Myocyte (in vitro differentiated cells): ENCODE measurements at regions not wholly inside any gene's neighbourhood (a gene's known extent, or its start where the extent isn't known, plus 50 kb on each side); places are given as distances from the start of the nearest gene placed in this dataset.
"Not testable (repeated sequence)": the region's sequence is repeated elsewhere in the genome, so short reads cannot be mapped to it uniquely, and the experiment has no call there.

Experiments used
- DNase-seq: peaks from one replicate; pipeline ENCODE4 v3.0.0-alpha.2; 2012; ENCODE audit warnings: low read depth

DNA sequence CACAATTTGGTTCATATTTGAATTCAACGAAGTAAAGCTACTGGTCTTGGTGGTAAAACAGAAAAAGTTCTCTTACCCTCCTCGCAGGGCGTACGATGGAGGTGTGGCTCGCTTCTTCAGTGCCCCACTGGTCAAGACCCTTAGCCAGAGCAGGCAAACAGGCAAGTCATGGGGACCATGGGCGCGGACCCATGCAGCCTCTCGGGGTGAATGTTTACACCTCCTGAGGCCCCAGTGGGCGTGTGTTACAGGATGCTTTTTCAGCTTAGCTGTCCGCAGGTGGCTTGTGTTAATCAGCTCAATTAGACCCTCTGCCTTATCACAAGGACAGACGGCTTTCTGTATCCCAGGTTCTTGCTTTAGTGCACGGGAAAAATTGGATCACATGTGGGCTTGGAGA, 991.8 kb downstream of the GBE1 start:
- DNase-seq: no peak

GRCh38 chr3:80767604-80768003, 993.8 kb downstream of the GBE1 start:
- no peak for DNase-seq

DNA sequence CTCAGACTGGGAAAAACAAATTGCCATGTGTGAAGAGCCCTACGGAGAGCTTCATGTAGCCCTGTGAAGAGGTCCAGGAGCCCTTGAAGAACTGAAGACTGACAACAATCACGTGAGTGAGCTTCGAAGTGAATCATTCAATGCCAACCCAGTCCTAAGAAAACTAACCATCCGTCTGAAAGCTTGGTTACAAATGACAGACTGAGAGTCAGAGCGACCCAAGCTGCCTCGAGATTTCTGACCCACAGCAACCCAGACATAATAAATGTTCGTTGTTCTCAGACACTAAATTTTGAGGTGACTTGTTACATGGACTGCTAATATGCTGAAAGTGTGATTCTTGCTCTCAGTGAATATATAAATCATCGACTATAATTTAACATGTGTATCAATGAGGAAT, 987.2 kb upstream of the ROBO1 start:
- DNase-seq: no peak

GRCh38 chr3:80753021-80753420, 985.2 kb upstream of the ROBO1 start:
- no peak for DNase-seq

- no peak for DNase-seq
These were observed 982.8 kb upstream of the ROBO1 start for GRCh38 chr3:80750637-80751036.

- no peak for DNase-seq
These were observed 967.1 kb upstream of the ROBO1 start for GRCh38 chr3:80734920-80735319.

DNA sequence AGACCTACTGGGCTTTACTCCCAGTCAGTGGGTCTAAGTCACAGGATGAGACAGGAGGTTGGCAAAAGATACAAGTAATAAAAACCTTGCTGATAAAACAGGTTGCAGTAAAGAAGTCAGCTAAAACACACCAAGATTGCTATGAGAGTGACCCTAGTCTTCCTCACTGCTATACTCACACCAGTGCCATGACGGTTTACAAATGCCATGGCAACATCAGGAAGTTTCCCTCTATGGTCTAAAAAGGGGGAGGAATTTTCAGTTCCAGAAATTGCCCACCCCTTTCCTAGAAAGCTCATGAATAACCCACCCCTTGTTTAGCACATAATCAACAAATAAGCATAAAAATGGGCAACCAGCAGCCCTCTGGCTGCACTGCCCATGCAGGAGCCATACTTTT, 966.7 kb upstream of the ROBO1 start:
- no peak for DNase-seq

GRCh38 chr3:80733522-80734176, 965.9 kb upstream of the ROBO1 start:
- no peak for DNase-seq

GRCh38 chr3:80727561-80727960, 959.8 kb upstream of the ROBO1 start:
- DNase-seq: not testable (repeated sequence)

- not testable (repeated sequence) for DNase-seq
These were observed 942.0 kb upstream of the ROBO1 start for GRCh38 chr3:80709597-80710322.

DNA sequence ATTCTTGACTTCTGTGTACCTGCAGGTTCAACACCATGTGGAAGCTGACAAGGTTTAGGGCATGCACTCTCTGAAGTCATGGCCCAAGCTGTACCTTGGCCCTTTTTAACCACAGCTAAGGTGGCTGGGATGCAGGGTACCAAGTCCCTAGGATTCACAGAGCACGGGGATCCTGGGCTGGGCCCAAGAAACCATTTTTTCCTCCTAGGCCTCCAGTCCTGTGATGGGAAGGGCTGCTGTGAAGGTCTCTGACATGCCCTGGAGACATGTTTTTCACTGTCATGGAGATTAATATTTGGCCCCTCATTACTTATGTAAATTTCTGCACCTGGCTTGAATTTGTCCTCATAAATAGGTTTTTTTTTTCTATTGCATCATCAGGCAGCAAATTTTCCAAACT, 937.5 kb upstream of the ROBO1 start:
- no peak for DNase-seq

- no peak for DNase-seq
These were observed 933.6 kb upstream of the ROBO1 start for GRCh38 chr3:80701349-80701748.

GRCh38 chr3:80697291-80697690, 929.5 kb upstream of the ROBO1 start:
- DNase-seq: no peak

DNA sequence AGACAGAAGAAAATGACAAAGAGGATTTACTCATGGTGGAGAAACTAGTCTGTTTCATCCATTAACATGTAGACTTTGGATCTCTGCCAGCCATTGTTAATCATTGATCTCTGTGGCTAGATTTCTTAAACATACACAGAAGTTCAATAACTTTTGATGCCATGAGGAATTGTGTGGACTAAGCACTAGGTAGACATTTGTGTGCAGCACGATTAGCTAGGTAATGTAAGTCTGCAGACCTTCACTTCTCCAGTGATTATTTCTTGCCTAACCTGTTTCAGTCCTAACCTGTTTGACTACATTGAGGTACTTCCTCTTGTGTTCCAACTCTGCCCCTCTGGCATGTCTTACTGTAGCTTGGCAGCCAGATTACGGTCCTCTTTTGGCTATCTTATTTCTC, 928.5 kb upstream of the ROBO1 start:
- DNase-seq: no peak

DNA sequence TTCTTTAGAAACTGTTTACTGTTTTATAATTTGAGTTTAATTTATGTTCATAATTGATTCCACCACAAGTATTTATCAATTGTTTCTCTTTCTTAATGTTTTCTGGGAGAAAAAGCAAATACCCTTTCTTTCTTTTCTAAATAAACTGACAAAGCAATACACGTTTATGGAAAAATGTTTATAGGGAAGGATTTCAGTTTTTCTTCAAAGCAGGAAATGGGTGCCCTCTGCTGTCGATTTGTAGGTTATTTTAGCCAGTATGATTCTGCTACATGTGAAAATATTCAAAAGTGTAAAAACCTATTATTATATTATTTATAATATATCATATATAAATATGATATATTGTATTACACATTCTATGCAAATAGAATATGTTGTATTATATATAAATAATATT, 921.0 kb upstream of the ROBO1 start:
- peak; percentile 5 for DNase-seq

GRCh38 chr3:80682951-80683350, 915.2 kb upstream of the ROBO1 start:
- DNase-seq: no peak

- no peak for DNase-seq
These were observed 914.4 kb upstream of the ROBO1 start for GRCh38 chr3:80682235-80682634.

GRCh38 chr3:80677796-80678195, 910.0 kb upstream of the ROBO1 start:
- DNase-seq: no peak

GRCh38 chr3:80676866-80677265, 909.1 kb upstream of the ROBO1 start:
- DNase-seq: no peak

GRCh38 chr3:80676261-80676660, 908.5 kb upstream of the ROBO1 start:
- no peak for DNase-seq

GRCh38 chr3:80675790-80676189, 908.0 kb upstream of the ROBO1 start:
- DNase-seq: no peak

DNA sequence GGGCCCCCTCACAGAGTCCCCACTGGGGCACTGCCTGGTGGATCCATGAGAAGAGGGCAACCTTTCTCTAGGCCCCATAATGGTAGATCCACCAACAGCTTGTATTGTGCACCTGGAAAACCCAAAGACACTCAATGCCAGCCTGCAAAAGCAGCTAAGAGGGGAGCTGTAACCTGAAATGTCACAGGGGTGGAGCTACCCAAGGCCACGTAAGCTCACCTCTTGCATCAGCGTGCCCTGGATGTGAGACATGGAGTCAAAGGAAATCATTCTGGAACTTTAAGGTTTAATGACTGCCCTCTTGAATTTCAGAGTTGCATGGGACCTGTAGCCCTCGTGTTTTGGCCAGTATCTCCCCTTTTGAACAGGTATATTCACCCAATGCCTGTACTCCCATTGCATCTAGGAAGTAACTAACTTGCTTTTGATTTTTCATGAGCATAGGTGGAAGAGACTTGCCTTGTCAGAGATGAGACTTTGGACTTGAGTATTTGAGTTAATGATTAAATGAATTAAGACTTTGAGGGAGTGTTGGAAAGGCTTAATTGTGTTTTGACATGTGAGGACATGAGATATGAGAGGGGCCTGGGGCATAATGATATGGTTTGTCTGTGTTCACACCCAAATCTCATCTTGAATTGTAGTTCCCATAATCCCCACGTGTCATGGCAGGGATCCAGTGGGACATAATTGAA, 900.9 kb upstream of the ROBO1 start:
- no peak for DNase-seq

DNA sequence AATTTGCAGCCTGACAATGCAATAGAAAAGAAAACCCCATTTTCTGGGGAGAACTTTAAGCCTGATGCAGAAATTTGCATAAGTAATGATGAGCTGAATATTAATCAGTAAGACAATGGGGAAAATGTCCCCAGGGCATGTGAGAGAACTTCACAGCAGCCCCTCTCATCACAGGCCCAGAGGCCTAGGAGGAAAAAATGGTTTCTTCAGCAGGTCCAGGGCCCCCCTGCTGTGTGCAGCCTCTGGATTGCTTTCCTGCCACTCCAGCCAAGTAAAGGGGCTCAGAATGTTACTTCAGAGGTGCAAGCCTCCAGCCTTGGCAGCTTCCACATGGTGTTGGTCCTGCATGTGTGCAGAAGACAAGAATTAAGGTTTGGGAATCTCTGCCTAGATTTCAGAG, 900.3 kb upstream of the ROBO1 start:
- DNase-seq: no peak
